Keratinocyte (primary cell): ENCODE measurements at regions not wholly inside any gene's neighbourhood (a gene's known extent, or its start where the extent isn't known, plus 50 kb on each side); places are given as distances from the start of the nearest gene placed in this dataset.
A peak's percentile ranks its signal among the peaks of the same experiment; 100 is the strongest.

ENCODE experiments used
- DNase-seq: peaks from one replicate; pipeline ENCODE4 v3.0.0-alpha.2; 2011; ENCODE audit warnings: low read depth, missing footprints, low spot score
- FAIRE-seq: peaks from 2 replicates; lab custom pipeline; 2011; peaks lifted over from hg19 to GRCh38; lab: Jason Lieb, UNC
- H2AFZ ChIP-seq: 2 replicates; pipeline ENCODE4 v1.6.0; 2012; ENCODE audit warnings: low read length, control low read depth, inconsistent platforms; ENCODE audit not compliant: control insufficient read depth
- H3K27ac ChIP-seq: 2 replicates; pipeline ENCODE4 v1.5.1; 2011; ENCODE audit warnings: low read length; ENCODE audit not compliant: control insufficient read depth, insufficient read depth
- H3K27me3 ChIP-seq: 3 replicates; pipeline ENCODE4 v1.6.0; 2011; ENCODE audit warnings: low read length; ENCODE audit not compliant: control insufficient read depth, insufficient read depth; ENCODE audit errors: extremely low read depth
- H3K36me3 ChIP-seq, 2 experiments: 2 replicates in 1 of 2; 3 replicates in 1 of 2; pipeline ENCODE4 v1.5.1; 2011; ENCODE audit warnings: low read length in 2 of 2, mild to moderate bottlenecking in 1 of 2; ENCODE audit not compliant: control insufficient read depth in 2 of 2, insufficient read depth in 2 of 2; ENCODE audit errors: extremely low read depth in 1 of 2
- H3K4me1 ChIP-seq: 3 replicates; pipeline ENCODE4 v1.5.1; 2011; ENCODE audit warnings: low read length; ENCODE audit not compliant: control insufficient read depth, insufficient read depth; ENCODE audit errors: extremely low read depth
- H3K4me2 ChIP-seq: 3 replicates; pipeline ENCODE4 v1.6.0; 2011; ENCODE audit warnings: low read depth, low read length; ENCODE audit not compliant: control insufficient read depth, insufficient read depth; ENCODE audit errors: extremely low read depth
- H3K4me3 ChIP-seq, 3 experiments: fragments of 200-600 bp in 1 of 3; sonication (generic) in 1 of 3; 2 replicates in 2 of 3; 3 replicates in 1 of 3; pipeline ENCODE4 v1.5.1; 2011 to 2016; ENCODE audit warnings: low read length in 3 of 3, mild to moderate bottlenecking in 3 of 3, control low read depth in 2 of 3, inconsistent platforms in 1 of 3, low read depth in 1 of 3, mixed read lengths in 1 of 3, mixed run types in 1 of 3, moderate library complexity in 1 of 3; ENCODE audit not compliant: control insufficient read depth in 2 of 3, insufficient read depth in 2 of 3; ENCODE audit errors: extremely low read depth in 1 of 3
- H3K79me2 ChIP-seq: 2 replicates; pipeline ENCODE4 v1.6.0; 2012; ENCODE audit warnings: low read length; ENCODE audit not compliant: control insufficient read depth, insufficient read depth
- H3K9ac ChIP-seq: 3 replicates; pipeline ENCODE4 v1.6.0; 2011; ENCODE audit warnings: low read length; ENCODE audit not compliant: control insufficient read depth, insufficient read depth; ENCODE audit errors: extremely low read depth
- H3K9me1 ChIP-seq: 3 replicates; pipeline ENCODE4 v1.6.0; 2011; ENCODE audit warnings: low read length; ENCODE audit not compliant: control insufficient read depth, insufficient read depth; ENCODE audit errors: extremely low read depth
- H3K9me3 ChIP-seq: 2 replicates; pipeline ENCODE4 v1.5.1; 2012; ENCODE audit warnings: low read depth, low read length; ENCODE audit not compliant: control insufficient read depth
- H4K20me1 ChIP-seq: 3 replicates; pipeline ENCODE4 v1.6.0; 2011; ENCODE audit warnings: low read length; ENCODE audit not compliant: control insufficient read depth, insufficient read depth; ENCODE audit errors: extremely low read depth
- CTCF ChIP-seq, 3 experiments: IDR thresholded peaks in 1 of 3; conservative IDR thresholded peaks in 1 of 3; optimal IDR thresholded peaks in 1 of 3; 2 replicates in 2 of 3; 3 replicates in 1 of 3; pipeline versions ENCODE3 to v1.5.1; 2011; ENCODE audit warnings: low read length in 3 of 3, mild to moderate bottlenecking in 3 of 3, moderate library complexity in 2 of 3, control low read depth in 1 of 3, inconsistent platforms in 1 of 3; ENCODE audit not compliant: insufficient read depth in 2 of 3; ENCODE audit errors: extremely low read depth in 1 of 3
- EZH2 ChIP-seq: IDR thresholded peaks from one replicate; pipeline ENCODE4 v1.6.1; 2012; ENCODE audit warnings: inconsistent platforms, mild to moderate bottlenecking, low read length, moderate library complexity
- dilution Hi-C: fragments of 300-500 bp; cut with MboI; formaldehyde crosslinking; loops from one replicate; pipeline ENCODE4 v1.7.0; 2020; ENCODE audit warnings: low sequenced_read_pairs; ENCODE audit not compliant: extremely low pct_ligation_motif_present

GRCh38 chr6:113643407-113643770, 213.8 kb upstream of the MARCKS start:
- FAIRE-seq (no peak), DNase-seq (no peak)
- TF ChIP-seq CTCF (optimal IDR thresholded peaks at IDR 0.05 in 1 of 3, IDR thresholded peaks at IDR 0.05 in 1 of 3, conservative IDR thresholded peaks at IDR 0.05 in 1 of 3; ENCODE audit: extremely low read depth in 1 of 3, insufficient read depth in 2 of 3, low read length in 3 of 3): no peak
- TF ChIP-seq EZH2: no peak

GRCh38 chr6:113644861-113645575, 212.1 kb upstream of the MARCKS start:
- dilution Hi-C loops: no loop called here
- Histone ChIP-seq H3K27ac (peak overlapping the region; percentile 96), H2AFZ (no peak overlapping the region), H4K20me1 (no peaks in the 10 kb centered on the region), H3K36me3 (no peaks in the 10 kb centered on the region), H3K4me1 (peaks cover 54% of the 10 kb centered on the region), H3K9me3 (no peaks in the 10 kb centered on the region), H3K79me2 (no peaks in the 10 kb centered on the region), H3K9me1 (no peaks in the 10 kb centered on the region), H3K27me3 (no peaks in the 10 kb centered on the region), H3K9ac (peak overlapping the region; percentile 72), H3K4me3 (peak overlapping the region in 2 of 3 experiments; percentile 1 to 24), H3K4me2 (peak overlapping the region; percentile 75)
- DNase-seq: peak; percentile 56
- peak; percentile 89 for FAIRE-seq
- TF ChIP-seq CTCF (optimal IDR thresholded peaks at IDR 0.05 in 1 of 3, IDR thresholded peaks at IDR 0.05 in 1 of 3, conservative IDR thresholded peaks at IDR 0.05 in 1 of 3; ENCODE audit: extremely low read depth in 1 of 3, insufficient read depth in 2 of 3, low read length in 3 of 3) (no peak), EZH2 (no peak)

More at GRCh38 chr6:113643407-113643770, 213.8 kb upstream of the MARCKS start:
- H3K4me3 ChIP-seq: no peak overlapping the region
- H3K9ac ChIP-seq: no peak overlapping the region
- no peaks in the 10 kb centered on the region for H3K9me3 ChIP-seq
- peak overlapping the region; percentile 14 for H3K4me2 ChIP-seq
- no peaks in the 10 kb centered on the region for H3K36me3 ChIP-seq
- H3K4me1 ChIP-seq: peaks cover 39% of the 10 kb centered on the region
- no peaks in the 10 kb centered on the region for H3K9me1 ChIP-seq
- dilution Hi-C loops: no loop called here
- no peak overlapping the region for H3K27ac ChIP-seq
- H2AFZ ChIP-seq: no peak overlapping the region
- H3K79me2 ChIP-seq: no peaks in the 10 kb centered on the region
- H4K20me1 ChIP-seq: no peaks in the 10 kb centered on the region
- H3K27me3 ChIP-seq: no peaks in the 10 kb centered on the region
